Occipital lobe (tissue), 1 donor: ENCODE measurements at regions not wholly inside any gene's neighbourhood (a gene's known extent, or its start where the extent isn't known, plus 50 kb on each side); places are given as distances from the start of the nearest gene placed in this dataset.

Experiments used
- DNase-seq: peaks from one replicate; lab custom pipeline; 2025; lab: John Stamatoyannopoulos, UW

DNA sequence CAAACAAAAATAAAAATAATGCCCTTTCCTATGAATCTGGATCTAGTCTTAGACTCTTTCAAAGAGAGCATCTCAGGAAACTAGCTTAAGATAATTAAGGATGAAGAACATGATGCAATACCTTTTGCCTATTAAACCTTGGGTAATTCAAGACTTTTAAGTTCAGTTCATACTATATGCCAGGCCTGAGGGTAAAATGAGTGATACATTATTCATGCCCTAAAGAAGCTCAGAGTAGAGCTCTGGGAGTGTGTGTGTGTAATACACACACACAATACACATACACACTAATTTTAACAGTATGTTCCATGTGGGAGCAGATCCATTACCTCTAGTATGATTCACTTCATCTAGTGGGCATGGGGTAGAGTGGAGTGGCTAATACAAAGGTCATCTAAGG lies 651.4 kb upstream of the CHORDC1 start:
- DNase-seq: no peak

DNA sequence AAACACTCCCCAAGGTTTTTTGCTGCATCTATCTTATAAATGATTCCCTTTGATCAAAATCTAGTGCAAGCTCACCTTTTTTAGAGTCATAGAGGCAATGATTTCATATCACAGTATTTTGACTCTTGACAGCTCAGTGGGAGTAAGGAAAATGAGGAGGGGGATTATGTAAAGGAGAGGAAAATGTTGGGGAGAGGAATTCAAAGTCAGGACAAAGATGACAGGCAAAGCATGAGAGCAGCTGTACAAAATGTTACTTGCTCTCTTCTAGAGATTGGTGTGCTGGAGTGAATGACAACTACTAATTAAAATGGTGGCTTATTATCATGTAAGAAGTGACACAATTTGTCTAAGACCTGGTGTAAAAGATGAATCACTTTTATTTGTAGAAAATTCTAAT lies 644.6 kb upstream of the CHORDC1 start:
- no peak for DNase-seq

DNA sequence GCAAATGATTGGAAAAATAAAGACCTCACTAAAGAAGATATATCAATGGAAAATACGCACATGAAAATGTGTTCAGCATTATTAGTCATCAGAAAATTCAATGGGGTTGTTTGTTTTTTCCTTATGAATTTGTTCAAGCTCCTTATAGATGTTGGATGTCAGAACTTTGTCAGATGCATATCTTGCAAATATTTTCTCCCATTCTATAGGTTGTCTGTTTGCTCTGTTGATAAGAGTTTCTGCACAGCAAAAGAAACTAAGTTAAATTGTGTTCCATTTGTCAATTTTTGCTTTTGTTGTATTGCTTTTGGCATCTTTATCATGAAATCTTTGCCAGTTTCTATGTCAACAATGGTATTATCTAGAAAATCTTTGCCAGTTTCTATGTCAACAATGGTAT lies 633.9 kb upstream of the CHORDC1 start:
- no peak for DNase-seq

DNA sequence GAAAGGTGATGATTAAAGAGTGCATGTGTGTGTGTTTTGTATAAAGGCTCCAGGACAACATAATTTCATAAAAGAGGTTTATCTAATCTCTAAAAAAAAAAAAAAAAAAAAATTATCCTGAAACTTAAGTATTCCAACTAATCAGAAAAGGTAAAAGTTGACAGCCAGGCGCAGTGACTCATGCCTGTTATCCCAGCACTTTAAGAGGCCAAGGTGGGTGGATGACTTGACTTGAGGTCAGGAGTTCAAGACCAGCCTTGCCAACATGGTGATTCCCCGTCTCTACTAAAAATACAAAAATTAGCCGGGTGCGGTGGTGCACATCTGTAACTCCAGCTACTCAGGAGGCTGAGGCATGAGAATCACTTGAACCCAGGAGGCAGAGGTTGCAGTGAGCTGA lies 632.7 kb upstream of the CHORDC1 start:
- no peak for DNase-seq

DNA sequence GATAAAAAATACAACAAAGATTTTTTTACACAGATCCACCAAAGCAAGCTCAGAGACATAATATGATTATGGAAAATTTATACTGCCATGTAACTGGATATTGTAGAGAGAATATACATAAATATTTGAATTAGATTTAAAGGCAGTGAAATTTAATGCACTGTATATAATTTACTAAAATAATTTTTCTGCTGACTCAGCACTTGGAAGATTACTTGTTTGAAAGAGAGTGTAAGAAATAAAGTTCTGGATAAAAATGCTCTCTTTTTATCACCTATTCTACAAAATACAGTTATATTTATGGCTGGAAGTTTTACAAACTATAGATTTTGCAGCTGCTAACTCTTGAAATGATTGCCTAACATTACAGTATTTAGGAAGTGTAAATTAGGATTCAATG lies 628.3 kb upstream of the CHORDC1 start:
- no peak for DNase-seq

DNA sequence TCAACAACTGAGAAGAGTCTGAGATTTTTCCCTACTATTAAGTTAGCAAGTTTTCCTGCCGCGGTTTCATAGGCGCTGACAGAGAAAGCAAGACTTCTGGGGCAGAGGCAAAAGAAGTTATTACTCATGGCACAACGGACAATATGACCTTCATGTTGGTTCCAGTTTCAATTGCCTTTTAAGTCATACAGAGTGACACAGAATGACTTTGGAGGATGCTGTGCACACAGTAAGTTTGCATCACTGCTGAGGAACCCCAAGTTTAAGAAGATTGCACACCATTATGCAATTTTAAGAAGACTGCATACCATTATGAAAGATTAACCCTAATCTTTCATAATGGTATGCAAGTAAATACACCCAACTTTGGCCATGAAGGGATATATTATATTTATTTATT lies 626.5 kb upstream of the CHORDC1 start:
- DNase-seq: no peak

DNA sequence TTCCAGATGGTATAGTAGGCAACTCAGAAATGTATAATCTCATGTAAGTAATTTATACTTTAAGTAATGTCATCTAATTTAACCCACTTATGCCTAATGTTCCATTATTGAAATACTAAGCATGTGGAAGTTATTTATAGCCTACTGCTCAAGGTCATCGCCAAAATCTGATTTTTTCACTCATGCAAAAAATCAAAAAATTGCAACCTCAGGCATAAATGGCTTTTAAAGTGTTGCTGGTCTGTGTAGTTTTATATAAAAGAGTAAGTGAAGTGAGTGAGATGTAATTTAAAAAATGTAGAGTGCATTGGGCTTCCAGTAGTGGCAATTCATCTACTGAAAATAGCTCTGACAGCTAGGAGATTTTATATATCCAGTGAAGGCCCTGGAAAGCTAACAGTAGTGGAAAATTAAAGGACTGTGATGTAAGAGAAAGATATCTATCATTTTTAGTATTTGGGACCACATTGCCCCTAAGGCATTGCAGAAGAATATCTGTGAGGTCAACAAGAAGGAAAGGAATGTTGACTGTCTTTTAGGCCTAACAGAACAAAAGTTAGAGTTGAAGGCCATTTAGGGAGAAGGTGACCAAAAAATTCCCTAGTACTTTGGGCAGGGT lies 624.5 kb upstream of the CHORDC1 start:
- no peak for DNase-seq

DNA sequence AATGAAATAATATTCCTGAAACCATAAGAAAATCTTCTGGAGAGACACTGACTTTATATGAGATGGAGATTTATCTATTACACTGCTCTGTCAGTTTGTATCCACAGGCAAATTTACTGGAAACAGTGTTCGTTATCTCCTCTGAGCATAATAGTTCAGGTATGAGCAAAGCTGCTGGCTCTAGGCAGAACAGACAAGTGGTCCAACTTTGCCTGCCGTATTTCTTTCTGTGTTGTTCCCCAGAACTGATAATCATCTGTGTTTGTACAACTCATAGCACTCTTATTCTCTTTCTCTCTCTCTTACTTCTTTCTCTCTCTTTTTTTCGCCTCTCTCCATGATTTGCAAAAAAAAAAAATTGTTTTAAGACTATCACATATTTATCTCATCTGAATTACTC lies 623.8 kb upstream of the CHORDC1 start:
- DNase-seq: no peak

DNA sequence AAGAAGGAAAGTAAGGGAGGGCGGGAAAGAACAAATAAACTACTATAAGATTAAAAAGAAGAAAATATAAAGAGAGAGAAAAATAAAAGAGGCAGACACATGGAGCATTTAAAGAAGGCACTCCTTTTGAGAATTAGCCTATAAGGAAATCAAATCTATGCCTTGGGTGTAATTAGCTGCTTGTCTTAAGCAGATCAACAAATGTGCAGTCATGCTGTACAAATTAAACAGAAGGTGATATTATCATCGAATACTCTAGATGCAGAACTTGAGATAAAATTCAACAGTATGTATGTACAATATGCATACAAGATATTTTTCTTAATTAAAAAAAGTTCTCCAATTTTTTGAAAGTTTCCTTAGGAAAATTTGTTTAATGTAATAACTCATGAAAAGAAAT lies 623.0 kb upstream of the CHORDC1 start:
- no peak for DNase-seq

DNA sequence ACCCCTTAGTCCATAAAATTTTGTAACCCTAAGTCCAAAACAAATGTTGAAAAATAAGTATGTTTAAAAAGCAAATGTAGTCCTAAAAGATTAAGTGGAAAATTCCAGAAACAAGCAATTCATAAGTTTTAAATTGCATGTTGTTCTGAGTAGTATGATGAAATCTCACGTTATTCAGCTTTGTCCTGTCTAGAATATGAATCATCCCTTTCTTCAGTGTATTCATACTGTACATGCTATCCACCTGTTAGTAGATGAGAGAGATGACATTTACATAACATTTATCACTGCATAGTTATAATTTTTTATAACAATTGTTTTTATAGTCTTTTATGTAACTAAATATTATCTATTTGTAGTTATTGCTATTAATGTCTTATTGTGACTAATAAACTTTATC lies 622.3 kb upstream of the CHORDC1 start:
- no peak for DNase-seq

DNA sequence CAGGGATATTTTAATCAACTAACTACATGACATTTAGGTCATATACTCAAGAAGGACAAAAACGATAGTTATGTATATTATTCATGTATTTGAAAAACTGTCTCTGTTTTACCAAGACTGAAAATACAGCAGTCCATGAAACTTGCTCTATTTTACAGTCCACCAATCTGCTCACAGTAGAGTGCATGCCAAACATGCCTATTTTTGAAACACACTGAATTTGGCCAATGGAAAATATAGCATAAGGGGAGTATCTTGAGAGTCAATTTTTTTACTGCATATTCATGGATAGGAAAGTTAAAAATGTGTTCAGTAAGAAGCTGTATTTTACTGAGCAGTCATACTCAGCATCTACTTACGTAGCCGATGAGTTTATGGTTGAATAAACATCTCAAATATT lies 621.2 kb upstream of the CHORDC1 start:
- no peak for DNase-seq

DNA sequence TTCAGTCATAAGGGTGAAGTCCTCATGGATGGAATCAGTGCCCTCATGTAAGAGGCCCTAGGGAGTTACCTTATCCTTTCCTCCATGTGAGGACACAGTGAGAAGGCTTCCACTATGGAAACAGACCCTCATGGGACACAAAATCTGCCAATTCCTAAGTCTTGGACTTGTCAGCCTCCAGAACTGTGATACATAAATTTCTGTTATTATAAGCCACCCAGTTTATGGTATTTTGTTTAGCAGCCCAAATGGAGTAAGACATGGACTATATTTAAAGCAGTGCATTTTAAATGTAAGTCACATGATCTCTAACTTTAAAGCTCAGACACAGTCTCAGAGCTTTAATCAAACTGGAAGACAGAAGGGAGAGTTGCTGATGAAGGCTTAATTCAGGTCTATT lies 619.8 kb upstream of the CHORDC1 start:
- no peak for DNase-seq

DNA sequence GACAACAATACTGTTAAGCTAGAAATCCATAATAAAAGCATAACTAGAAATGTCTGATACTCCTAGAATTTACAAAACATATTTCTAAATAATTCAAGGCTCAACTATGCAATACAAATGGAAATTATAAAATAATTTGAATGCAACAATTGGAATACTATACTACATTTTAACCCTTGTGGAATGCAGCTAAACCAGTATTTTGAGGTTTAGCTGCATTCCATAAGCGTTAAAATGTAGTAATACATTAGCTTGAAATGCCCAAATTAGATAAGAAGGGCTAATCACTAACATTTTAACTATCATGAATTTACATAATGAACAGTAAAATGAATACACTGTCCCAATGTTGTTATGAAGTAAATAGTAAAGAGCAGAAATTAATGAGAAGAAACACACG lies 617.2 kb upstream of the CHORDC1 start:
- no peak for DNase-seq

DNA sequence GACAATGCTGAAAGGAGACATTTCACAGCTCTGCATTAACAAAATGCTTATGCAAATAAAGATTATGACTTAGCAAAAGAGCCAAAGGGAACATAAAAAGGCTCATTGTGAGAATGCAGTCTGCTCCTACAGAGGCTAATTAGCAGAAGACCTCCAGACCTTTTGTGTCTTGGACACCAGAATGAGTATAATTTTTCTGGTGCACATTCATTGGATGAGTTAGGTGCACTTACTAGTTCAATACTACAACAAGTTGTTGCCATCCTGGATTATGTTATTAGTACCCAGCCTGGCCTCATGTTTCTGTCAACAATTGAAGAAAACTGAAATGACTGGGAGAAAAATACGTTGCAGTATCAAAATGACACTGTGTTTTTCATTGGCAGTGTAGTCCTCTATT lies 613.2 kb upstream of the CHORDC1 start:
- DNase-seq: no peak

DNA sequence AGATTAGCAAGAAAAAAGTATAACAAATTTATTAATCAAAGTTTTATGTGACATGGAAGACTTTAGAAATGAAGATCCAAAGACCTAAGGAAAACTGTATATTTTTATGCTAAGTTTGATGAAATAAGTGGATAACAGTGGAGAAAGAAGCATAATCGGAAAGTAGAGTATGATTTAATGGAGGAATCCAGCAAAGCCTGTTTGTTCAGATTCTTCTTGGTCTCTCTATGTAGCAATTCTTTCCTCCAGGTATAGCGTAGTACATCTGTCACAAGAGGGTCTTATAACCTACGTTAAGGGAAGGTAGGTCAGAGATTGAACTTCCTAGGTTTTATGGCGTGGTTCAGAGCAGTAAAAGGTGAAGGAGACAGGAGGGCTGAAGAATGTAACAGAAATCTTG lies 600.6 kb upstream of the CHORDC1 start:
- no peak for DNase-seq

DNA sequence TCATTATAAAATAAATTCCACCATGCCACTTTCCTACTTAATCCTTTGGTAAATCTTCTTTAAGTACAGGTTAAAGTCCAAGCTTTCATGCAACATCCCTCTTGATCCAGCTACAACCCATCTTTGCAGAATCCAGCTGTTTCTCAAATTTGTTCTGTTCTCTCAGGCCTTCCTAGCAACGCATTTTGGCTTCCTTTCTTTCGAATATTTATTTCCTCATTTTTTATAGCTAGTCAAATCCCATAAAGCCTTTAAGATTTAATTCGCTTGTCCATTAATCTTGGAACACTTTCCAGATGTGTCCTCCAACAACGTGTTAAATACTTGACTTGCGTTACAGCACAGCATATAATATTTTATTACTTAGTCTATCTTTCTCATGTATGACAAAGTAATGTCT lies 600.1 kb upstream of the CHORDC1 start:
- DNase-seq: no peak

DNA sequence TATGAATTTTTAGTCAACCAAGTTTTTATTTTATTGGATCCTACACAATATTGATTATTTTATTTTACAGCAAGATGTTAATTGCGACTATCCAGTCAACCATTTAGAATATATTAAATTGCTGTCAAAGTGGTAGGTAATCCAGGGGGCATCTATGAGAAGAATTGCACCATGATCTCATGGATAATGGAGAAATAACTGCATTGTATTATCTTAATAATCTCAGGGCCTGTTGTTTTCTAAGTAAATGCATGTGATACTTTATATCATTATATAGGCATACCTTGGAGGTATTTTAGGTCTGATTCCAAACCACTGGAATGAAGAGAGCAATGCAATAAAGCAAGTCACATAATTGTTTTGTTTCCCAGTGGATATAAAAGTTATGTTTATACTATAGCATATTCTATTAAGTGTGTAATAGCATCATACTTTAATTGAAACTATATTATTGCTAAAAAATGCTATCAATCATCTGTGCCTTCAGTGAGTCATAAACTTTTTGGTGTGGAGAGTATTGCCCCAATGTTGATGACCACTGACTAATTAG lies 595.4 kb upstream of the CHORDC1 start:
- no peak for DNase-seq

DNA sequence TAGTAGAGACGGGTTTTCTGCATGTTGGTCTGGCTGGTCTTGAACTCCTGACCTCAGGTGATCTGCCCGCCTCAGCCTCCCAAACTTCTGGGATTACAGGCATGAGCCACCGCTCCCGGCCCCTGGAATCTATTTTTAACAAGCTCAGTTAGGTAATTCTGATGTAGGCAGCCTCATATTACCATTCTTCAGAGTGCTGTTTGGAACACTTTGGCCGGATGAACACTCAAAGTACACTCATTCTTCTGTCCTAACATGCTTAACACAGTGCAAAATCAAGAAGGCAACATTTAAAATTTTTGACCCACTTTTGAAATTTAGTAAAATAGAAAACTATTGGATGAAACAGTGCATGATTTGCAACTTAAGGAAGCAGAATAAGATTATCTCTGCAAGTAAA lies 586.7 kb upstream of the CHORDC1 start:
- no peak for DNase-seq

DNA sequence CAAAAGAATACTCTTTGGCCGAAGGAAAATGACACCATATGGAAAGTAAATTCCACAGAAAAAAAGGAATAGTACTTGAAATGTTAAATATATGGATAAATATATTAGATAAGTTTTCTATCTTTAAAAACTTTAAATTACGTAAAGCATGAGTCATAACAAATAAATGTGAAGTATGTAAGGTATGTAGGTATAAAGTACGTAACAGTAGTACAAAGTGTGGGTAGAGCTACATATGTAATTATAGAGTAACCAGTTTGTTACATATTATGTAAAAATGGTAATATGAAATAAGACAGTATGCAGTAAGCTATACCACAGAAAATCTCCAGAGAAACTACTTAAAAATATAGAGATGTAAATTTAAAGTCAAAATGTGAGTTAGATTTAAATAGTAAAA lies 582.3 kb upstream of the CHORDC1 start:
- DNase-seq: no peak

DNA sequence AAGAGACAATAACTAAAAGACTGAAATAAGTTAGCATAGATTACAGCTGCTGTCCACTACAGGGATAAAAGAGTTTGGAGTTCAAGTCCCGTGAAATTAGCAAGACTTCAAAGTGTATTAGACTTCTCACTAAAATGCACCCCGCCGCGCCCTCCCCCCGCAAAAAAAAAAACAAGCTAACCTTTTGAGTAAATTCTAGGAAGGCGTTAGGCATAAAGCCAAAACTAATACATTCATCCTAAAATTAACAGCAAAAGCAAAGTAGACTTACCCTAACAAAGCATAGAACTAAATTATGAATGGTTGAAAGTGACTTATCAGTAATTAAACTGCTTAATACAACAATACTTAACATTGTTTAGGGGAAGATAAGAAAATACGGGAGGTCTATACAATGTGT lies 581.0 kb upstream of the CHORDC1 start:
- no peak for DNase-seq

DNA sequence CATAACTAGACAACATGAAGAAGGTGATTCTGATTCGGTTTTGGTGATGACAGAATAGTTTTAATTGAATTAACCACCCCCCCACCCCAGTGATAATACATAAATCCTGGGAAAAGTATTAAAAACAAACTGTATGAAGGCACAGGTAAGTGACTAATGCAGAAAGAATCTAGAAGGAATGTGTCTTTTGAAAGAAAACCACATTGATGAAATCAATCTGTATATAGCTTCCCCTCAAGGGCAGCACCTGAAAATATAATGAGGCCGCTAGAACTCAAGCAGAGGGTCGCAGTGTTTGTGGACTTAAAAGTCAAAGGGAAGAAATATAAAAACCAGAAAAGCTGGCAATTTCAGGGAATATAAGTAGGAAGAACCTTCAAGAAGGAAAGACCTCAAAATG lies 580.5 kb upstream of the CHORDC1 start:
- no peak for DNase-seq

DNA sequence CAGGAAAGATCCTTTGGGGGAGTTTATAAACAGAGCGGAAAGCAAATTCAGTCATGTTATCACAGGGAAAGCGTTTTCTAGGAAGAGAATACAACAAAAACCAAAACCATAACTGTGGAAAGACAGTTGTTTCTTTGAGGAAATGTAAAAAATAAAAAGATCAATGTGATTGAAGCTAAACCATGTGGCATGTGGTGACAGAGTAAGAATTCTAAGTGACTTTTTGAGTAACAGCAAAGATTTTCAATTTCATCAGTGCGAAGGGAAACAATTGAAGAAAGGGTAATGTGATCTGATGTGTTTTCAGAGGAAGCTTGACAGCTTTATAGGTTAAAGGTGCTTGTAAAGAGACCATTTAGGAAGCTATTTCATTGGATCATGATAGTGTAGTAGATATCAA lies 575.9 kb upstream of the CHORDC1 start:
- no peak for DNase-seq

DNA sequence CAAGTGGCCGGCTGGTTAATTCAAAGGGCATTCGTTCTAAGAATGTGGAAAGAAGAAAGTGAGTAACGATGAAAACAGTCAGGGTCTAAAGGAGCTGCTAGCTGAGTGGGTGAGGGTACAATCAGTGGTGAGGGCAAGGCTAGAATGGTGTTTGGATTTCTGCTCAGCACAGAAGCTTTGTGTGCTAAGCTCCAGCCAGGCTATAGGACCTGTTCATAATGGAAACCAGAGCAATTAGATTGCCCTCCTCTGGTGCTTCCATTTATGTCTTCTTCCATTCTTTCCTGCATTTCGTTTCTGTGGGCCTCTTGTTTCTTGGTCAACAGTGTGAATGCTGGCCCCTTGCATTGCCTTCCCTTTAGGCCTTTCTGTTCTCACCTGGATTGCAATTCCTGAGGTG lies 572.9 kb upstream of the CHORDC1 start:
- DNase-seq: no peak

DNA sequence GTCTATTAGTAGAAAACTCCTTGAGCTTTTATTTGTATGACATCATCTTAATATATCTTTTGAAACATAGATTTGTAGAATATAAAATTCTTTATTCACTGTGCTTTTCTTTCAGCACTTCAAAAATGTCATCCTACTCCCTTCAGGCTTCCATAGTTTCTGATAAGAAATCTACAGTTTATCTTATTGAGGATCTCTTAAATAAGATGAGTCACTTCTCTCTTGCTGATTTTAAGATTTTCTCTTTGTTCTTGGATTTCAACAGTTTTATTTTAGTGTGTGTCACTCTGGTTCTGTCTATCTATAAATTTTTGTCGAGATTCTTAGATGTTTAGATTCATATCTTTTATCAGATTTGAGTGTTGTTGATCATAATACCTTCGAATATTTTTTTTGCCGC lies 566.1 kb upstream of the CHORDC1 start:
- no peak for DNase-seq
